GM23248 (cell line): ENCODE measurements at regions not wholly inside any gene's neighbourhood (a gene's known extent, or its start where the extent isn't known, plus 50 kb on each side); places are given as distances from the start of the nearest gene placed in this dataset.

Experiments used
- EZH2 ChIP-seq: fragments of 200-600 bp; sonication (generic); IDR thresholded peaks from 2 replicates; pipeline ENCODE4 v1.6.1; 2018; ENCODE audit warnings: antibody characterized with exemption, mild to moderate bottlenecking; ENCODE audit not compliant: insufficient read depth, poor library complexity, severe bottlenecking
- EZH2phosphoT487 ChIP-seq: fragments of 200-600 bp; sonication (generic); IDR thresholded peaks from 2 replicates; pipeline ENCODE4 v1.6.1; 2018; ENCODE audit warnings: antibody characterized with exemption, moderate library complexity, mild to moderate bottlenecking, low read depth; ENCODE audit not compliant: insufficient read depth

DNA sequence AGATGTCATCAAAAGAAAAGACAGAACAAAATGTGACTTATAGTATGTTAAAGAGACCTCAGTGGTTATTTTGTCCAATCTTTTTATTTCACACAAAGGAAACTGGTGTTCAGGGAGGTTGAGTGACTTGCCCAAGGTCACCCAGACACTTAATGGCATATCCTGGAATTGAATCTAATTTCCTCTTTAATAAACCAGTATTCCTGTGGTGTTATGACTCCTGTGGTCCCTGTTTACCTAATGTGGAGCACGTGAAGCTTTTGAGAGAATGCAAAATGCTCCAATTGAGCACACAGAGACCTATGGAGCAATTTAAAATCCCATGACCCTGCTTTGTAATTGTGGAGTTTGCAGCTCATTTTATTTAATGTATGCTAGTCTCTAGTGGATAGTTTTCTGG lies 251.9 kb downstream of the REEP3 start:
- TF ChIP-seq EZH2phosphoT487 (no peak), EZH2 (no peak)
